ENCODE measurements at regions not wholly inside any gene's neighbourhood (a gene's known extent, or its start where the extent isn't known, plus 50 kb on each side); places are given as distances from the start of the nearest gene placed in this dataset.
"Not testable (repeated sequence)": the region's sequence is repeated elsewhere in the genome, so short reads cannot be mapped to it uniquely, and the experiment has no call there.

DNA sequence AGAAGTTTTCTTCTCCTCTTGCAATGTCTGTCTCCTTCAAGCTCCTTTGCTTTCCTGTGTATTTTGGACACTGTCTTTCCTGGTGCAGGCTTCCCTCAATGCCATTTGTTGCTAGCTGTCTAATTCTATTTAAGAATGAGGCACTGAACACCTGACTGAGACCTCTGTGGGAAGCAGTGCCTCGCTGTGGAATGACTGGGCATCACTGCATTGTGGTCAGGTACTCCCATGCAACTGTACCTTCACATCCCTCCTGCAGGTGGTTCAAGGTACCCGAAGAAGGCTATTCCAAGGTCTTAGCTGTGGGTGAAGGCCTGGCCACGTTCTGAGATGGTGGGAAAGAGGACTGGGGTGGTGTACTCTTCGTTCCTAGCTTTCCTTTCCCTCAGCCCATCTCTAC is 152.8 kb upstream of the CTAGE1 start:
- DNase-seq: no peak

DNA sequence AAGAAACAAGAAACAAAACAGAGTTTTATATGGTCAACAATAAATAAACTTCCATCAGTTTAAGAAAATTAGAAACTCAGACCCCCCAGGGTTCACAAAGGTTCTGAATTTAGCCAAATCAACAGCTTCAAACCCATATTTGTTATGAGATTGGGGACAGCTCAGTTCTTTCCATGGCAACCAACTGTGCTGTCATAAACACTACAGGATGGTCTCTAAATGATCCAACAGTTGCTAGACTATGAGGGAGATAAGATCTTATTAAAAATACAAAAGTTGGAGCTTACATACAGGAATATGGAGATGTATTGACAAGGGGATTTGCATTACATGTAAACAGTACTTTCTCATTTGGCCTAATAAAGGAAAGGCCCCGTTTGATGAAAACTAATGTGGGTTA is 154.6 kb upstream of the CTAGE1 start:
- no peak for DNase-seq

DNA sequence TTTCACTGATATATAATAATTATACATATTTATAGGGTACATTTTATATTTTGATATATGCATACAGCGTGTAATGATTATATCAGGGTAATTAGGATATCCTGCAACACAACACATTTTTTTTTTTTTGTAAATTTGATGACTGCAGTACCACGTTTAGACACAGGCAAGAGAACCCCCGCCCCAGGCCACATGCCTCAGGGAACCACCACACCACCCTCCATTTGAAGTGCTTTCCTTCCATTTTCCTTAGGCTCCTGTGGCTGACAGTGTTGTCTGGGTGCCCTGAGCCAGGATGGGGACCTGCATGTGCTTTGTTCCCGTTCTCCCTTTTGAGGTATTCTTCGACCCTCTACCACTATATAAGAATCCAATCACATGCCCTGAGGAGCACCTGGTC is 161.6 kb upstream of the CTAGE1 start:
- DNase-seq: no peak

DNA sequence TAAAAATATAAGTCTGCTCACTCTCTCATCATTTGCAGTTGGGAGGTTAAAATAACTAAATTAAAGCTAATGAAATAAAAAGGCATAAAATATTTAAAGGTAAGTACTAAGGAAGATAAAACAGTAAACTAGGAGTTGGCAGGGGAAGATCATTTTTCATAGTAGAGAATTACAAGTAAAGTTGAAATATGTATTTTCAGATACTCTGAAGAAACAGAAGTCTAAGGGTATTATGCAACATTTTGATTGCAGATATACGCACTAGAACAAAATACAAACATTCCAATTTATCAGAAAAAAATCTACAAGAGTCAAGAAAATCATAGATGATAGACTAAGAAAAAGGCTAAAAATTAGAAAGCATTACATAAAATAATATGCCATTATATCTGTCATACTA is 167.6 kb upstream of the CTAGE1 start:
- DNase-seq: no peak

DNA sequence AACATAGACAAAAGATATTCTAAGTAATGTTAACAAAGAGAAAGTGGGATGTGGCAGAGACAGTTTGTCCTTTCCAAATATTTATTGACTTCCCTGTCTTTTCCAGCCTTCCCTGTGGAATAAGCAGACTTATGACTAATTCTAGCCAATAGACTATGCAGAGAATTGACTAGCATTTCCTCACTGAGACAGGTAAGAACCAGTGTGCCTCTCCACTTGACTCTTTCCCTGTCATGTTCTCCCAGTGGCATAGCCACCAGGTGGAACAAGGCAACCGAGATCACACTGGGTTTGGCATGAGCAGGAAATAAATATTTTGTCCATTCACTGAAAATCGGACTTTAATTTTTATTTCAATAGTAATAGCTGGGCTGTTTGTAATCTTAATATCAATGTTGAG is 168.1 kb upstream of the CTAGE1 start:
- no peak for DNase-seq

DNA sequence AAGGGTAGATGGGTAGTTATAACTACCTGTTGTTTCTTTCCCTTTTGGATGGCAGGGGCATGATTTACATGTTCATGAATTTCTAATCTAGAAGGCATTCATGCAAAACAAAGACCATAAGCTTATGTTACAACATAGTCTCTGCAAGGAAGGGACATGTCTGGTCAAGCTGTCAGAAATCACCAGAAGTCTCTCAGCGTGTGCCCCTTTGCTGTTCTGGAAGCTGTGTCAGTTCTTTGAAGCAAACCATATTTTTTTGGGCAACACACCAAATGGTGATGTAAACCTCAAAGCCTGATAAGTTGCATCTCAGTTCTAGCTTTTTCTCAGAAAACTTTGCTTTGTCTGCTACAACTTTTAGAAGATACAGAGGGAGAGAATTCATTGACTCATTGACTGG is 173.5 kb upstream of the CTAGE1 start:
- DNase-seq: no peak

DNA sequence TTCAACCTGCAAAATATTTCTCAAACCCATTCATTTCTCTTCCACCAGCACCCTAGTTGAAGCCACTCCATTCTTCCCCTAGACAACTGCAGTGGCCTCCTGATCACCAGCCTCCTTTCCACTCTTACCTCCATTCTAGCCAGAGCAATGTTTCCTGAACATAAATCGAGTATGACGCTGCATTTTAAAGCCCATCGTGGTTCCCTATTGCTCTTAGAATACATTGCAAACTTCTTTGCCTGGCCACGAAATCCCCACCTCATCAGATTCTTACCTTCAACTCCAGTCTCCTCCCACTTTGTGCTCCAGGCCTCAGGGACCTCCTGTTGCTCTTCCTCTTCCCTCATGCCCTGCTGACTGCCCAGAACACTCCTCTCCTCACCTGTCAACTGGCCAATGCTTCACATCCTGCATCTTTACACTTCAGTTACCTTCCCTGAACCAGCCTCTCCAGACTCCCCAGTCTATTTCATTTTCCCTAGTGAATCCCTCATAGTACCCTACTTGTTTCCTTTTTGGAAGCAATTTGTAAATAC is 176.5 kb upstream of the CTAGE1 start:
- no peak for DNase-seq

DNA sequence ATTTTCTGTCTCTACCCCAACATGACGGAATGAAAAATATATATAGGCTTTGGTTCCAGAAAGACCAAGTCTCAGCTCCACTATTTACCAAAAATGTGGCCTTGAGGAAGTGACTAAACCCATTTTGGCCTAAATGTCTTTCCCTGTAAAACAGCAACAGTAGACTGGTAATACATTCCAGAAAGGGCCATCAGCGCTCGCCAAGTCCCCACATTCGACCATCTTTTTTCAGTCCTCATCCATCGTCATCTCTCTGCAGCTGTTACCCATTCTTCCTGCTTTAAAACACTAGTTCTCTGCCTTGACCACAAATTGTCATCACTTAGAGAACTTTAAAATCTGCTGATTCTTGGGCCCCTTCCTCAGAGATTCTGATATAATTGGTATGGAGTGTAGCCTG is 183.8 kb upstream of the CTAGE1 start:
- DNase-seq: no peak

DNA sequence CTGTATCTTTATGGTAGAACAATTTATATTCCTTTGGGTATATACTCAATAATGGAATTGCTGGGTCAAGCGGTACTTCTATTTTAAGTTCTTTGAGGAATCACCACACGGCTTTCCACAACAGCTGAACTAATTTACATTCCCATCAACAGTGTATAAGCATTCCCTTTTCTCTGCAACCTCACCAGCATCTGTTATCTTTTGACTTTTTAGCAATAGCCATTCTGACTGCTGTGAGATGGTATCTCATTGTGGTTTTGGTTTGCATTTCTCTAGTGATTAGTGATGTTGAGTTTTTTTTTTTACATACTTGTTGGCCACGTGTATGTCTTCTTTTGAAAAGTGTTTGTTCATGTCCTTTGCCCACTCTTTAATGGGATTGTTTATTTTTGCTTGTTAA is 184.7 kb upstream of the CTAGE1 start:
- DNase-seq: not testable (repeated sequence)

DNA sequence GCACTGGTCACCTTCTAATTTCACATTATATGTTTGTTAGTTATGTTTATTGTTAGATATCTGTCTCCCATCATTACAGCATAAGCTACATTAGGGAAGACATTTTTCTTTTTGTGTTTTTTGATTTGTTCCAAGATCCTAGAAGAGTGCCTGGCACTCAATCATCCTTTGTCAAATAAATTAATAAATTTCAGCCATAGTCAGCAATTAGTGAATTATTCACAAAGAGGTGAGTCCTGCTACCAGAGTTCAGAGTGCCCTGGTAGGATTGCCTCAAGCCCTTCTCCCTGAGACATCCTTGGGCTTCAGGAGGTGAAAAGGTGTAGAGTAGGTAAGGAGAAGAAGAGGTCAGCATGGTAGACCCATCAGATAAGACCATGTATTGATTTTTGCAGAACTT is 186.2 kb upstream of the CTAGE1 start:
- DNase-seq: no peak

DNA sequence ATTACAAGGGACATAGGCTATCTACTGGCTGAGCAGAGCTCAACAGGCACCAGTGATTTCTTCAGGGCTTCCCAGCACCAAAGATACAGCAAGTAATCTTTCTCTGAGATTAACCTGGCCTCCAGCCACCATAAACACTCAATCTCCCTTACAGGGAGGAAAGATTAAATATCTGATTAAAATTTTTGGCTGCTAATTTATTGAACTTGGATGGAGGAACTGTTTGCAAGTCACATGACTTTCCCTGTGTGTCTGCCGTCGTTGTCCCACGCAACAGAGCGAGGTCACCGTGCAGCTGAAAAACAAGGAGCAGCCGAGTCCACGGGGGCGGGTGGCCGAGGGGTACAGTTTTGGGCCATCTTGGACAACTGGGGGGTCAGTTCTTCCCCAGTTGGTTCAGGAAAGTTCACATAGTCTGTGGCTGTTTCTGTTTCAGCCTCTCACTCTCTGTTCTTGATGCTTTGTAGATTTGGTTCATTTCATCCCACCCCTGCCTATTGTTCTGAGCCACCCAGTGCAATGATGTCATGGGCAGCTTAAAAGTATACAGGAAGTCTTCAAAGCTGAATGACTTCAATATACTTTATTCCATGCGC is 186.8 kb upstream of the CTAGE1 start:
- no peak for DNase-seq

DNA sequence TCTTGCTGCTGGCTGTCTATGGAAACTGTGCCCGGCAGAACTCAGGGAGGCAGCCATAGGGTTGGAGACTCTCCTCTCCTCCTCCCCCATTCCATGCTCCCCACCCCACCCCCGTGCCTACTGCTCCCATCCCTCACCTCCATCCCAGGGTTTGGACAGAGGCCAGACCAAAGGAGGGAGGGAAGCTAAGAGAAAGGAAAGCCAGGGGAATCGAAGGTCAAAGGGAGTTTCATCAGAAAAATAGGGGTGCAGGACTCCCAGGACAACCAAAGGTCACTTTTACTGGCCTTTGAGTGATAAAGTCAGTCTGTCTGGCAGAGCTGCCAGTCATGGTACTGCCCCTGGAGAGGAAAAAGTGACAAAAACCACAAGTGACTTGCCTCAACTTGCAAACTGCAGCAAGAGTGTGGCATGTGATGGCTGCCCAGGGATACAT is 187.3 kb upstream of the CTAGE1 start:
- DNase-seq: no peak

DNA sequence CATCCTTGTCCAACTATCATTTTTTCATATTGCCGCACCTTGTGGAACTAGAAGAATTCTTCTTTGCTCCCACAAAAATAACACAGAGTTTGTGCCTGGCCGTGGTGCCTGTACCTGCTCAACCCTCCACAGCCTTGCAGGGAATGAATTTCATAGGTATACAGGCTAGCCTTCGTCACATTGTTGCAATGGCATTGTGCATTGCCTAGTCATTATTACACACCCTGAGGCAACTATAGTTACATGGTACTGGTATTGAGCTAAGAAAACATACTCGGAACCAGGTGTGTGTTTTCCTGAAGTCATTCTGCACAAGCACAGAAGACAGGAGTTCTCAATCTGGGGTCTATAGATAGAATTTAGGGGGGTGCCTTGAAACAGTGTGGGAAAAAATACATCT is 188.0 kb upstream of the CTAGE1 start:
- DNase-seq: no peak

DNA sequence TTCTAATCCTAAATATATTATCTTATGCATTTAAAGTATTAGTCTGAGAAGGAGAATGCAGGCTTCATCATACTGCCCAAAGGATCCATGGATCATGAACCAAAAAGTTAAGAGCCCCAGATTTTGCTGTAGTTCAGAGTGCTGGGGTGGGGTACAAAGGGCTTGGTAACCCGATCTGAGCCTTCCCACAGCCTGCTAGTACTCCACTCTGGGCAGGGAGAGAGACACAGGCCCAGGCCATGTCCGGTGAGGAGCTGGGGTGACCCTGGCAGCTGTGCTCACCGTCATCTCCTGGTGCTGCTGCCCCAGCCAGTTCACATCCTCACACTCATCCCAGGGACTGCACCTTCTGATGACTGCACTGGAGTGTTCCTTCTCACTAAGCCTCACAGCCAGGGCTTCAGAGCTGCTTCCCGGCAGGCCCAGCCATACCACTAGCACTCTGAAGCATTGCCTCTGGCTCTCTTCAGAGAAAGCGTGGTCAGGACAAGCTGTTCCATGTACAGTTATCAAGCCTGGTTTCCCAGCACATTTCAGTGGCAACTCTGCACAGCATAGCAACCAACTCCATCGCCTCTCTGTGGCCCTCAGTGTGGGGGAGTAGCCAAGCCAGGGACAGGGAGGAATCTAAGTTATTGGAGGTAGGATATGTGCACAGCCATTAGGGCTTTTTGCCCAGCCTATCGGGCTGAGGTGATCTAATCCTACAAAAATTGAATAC is 189.0 kb upstream of the CTAGE1 start:
- DNase-seq: no peak

DNA sequence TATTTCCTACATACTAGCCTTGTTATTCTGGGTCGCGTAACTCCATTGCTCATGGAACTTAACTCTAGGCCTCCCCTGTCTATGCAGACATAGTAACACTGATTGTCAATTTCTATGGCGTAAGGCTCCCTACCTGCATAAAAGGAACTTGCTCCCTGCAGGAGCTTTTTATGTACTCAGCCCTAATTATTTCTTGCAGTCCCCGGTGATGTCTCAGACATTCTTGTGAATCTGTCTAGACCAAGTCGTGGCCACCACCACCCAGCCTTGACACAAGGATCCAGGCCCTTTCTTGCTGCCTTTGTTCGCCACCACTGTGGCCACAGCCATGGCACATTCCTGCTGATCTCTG is 189.5 kb upstream of the CTAGE1 start:
- no peak for DNase-seq

DNA sequence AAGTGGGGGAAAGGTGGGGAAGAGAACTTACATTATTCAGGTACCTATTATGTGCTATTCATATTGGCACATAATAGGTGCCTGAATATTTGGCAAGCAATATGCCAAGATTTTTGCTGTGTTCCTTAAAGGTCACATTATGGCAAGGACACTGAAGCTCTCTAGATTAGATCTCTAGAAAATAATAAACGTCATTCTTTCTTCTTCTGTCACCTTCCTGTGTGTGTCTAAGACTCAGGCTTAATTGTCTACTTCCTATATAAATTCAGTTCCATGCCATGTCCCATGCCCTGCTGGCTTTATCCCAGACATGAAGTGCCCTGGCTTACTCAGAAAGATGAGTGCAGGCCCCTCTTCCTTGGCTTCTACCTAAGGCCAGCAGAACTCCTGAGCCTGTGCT is 191.1 kb upstream of the CTAGE1 start:
- DNase-seq: no peak

DNA sequence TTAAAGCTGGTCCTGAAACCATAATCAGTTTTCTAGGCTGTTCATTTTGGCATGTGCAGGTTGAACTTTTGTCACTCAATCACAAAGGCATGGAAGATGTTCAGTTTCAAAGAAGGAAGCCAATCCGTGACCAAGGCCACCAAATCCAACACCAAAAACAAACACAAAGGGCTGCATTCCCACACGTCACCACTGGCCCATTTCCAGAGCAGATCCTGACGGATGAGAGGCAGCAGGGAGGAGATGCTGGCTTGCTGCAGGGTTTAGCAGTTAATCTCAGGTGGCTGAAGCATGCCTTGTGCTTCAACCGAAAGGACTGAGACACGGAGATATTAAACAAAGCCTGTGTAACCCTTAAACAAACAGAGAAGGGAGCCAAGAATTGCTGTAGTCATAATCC is 191.9 kb upstream of the CTAGE1 start:
- DNase-seq: no peak

DNA sequence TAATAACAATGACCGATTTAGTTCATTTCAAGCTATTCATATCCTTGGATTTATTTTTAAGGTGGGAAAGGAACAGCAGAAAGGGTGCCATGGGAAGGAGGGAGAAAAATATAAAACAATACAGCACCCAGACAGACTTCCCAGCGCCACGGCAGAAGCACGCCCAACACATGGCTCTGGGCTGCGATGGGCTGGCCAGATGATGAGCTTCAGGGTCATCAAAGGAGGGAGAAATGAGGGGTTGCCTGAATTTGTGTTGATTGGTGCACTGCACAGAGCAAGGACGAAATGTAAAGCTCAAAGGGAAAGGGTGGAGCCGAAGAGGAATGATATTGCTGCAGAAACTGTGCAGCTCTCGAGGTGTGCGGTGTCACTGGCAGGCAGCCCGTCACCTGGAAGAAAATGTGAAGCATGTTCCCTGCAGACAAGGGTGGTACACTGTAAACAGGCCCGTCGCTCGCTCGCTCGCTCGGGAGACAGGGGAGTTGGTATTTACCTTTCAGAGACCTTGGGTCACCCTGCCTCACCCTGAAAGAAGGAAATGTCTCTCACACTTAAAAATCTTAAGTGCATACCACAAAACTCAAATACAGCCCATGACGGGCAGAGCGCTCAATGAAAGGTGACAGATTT is 195.5 kb upstream of the CTAGE1 start:
- no peak for DNase-seq

DNA sequence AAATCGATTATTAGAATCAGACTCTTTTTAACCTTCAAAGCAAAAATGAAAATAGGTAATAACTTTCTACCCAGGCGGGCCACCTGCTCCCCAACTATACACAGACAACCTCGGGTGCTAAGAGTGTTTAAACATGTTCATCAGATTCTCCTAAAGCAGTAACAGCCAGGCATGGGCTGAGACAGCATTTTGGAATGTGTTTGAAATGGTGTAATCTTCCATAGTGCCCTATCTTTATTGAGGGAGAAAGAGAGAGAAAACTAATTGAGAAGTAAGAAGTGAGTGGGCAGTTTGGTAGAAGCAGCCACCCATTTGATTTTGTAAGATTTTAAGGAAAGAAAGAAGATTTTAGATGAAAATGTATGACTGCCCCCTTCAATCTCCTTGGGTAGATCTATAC is 196.1 kb upstream of the CTAGE1 start:
- DNase-seq: peak; percentile 19

DNA sequence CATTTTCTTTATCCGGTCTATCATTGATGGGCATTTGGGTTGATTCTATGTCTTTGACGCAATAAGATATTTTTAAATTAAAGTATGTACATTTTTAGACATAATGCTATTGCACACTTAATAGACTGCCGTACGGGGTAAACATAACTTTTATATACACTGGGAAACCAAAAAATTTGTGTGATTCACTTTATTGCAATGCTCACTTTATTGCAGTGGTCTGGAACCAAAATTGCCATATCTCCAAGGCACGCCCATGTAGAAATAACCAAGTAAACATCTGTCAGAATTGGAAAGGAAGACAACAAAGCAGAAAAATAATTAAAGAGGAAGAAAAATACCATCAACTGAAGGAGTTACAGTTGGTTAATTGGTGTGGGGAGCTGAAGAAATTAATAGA is 205.8 kb upstream of the CTAGE1 start:
- no peak for DNase-seq

DNA sequence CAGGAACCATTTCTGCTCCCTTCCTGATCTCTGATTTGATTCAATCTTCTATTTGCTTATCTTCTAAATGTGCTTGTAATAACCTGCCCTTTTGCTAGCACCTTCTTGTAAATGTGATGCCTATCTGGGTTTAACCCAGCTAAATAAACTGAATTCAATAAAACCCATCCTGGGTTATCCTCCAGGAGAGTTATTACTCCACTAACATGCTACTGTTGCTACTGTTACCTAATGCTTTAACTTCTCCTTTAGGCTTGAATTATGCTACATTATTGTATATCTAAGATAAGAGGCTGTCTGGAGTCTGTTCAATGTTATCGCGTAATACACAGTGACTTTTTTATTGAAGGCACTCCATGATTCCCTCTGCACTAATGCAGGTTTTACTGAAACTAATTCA is 206.5 kb upstream of the CTAGE1 start:
- DNase-seq: no peak

DNA sequence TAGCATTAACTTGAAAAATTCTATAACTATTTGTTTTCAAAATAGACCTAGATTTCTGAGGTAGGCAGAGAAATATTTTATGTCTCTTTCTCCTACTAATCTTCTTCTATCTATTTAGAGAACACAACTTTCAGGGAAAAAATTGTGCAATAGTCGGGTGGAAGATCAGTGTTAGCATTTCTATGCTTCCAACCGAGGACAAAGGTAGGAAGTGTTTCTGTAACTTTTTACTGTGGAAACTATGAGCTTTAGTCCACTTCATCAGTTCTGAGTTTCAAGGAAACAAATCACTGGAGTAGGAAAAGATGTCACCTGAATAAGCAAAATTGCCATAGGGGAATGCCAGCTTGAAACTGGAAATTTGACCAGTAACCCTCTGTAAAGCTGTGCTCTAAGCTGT is 207.7 kb upstream of the CTAGE1 start:
- DNase-seq: no peak

DNA sequence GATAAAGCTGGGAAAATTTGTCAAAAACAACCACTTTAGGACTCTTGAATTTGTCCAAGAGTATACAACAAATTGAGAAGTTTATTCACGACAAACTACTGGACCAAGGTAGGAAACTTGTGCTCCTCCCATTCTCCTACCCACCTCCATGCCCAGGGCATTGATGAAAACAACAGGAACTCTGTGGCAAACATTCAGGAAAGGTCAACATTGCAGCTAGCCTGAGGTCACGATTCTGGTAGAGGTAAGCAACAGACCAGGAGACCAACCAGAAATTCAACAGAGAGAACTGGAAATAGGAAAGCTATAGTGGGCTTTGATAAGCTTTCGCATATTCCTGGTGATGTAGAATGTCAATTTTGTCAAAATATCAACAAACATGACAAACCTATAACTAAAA is 209.1 kb upstream of the CTAGE1 start:
- no peak for DNase-seq

DNA sequence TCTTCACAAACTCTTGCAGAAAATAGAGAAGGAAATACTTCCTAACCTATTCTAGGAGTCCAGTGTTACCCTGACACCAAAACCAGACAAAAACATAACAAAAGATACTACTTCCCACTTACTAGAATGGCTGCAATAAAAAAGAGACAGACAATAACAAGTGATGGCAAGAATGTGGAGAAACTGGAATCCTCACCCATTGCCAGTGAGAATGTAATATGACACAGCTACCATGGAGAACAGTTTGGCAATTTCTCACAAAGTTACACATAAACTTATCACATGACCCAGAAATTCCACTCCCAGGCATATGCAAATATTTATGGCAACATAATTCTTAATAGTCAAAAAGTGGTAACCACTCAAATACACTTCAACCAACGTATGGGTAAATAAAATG is 209.8 kb upstream of the CTAGE1 start:
- DNase-seq: no peak

Measured in HCEC 1CT (cell line).